H1 (cell line): ENCODE measurements at regions not wholly inside any gene's neighbourhood (a gene's known extent, or its start where the extent isn't known, plus 50 kb on each side); places are given as distances from the start of the nearest gene placed in this dataset.

Experiments
- ATF2 ChIP-seq: IDR thresholded peaks from 2 replicates; pipeline ENCODE4 v1.6.1; 2012; ENCODE audit warnings: low read length, inconsistent platforms
- CHD7 ChIP-seq: fragments of 300-600 bp; sonication (generic); IDR thresholded peaks from 2 replicates; pipeline ENCODE4 v1.7.1; 2012; ENCODE audit warnings: low read length, moderate library complexity, mild to moderate bottlenecking, inconsistent platforms; ENCODE audit not compliant: insufficient replicate concordance
- JUN ChIP-seq: IDR thresholded peaks from 2 replicates; pipeline ENCODE4 v1.6.1; 2011; ENCODE audit warnings: low read depth, mild to moderate bottlenecking, improper control_type of control experiment, low read length
- POU5F1 ChIP-seq: IDR thresholded peaks from 2 replicates; pipeline ENCODE4 v1.6.1; 2011; ENCODE audit warnings: low read depth, mild to moderate bottlenecking, low read length, moderate library complexity

GRCh38 chr10:130491011-130491692 is 355.0 kb downstream of the GLRX3 start (continued):
- TF ChIP-seq CHD7 = no peak
- TF ChIP-seq JUN = no peak
- no peak for TF ChIP-seq ATF2
- TF ChIP-seq POU5F1 = no peak
